IPS DF 4.7 (cell line): ENCODE measurements at regions not wholly inside any gene's neighbourhood (a gene's known extent, or its start where the extent isn't known, plus 50 kb on each side); places are given as distances from the start of the nearest gene placed in this dataset.

ENCODE experiments used
- DNase-seq: peaks from one replicate; pipeline ENCODE4 v3.0.0-alpha.2; 2013; ENCODE audit warnings: low spot score; ENCODE audit errors: extremely low read depth

DNA sequence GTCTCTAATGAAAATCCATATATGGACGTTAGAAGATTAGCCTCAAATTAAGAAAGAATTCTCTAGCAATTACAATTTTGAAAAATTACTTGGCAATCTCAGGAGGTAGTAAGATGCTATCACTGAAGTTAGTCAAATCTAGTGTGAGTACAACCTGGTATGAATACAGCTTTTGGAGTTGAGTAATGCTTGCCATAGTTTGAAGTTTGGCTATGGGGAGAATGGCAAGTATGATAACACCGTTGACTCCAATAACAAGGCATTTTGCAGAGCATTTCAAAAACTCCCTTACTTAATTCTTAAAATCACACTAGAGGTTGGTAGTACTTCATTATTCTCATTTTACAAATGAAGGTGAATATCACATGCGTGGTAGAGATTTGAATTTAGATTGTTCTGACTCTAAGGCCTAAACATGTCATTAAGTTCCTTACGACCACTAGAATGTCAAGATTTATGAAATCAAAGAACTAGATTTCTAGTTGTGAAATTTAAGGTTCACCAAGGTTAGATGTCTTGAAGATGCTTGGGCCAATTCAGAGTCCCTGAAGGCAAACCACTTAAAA, 355.4 kb downstream of the ETS1 start:
- DNase-seq = no peak

DNA sequence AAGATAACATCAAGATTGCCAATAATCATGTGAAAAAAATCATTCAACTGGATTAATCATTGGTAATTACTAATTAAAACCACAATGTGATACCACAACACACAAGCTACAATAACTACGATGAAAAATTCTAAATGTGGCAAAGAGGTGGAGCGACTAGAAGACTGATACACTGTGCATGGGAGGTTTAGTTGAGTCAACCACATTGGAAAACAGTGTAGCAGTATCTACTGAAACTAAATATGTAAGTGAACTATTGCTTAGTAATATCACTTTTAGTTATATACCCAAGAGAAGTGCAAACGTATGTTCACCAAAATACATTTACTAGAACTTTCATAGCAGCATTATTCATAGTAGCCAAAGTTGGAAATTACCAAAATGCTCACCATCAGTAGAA, 359.9 kb downstream of the ETS1 start:
- no peak for DNase-seq

DNA sequence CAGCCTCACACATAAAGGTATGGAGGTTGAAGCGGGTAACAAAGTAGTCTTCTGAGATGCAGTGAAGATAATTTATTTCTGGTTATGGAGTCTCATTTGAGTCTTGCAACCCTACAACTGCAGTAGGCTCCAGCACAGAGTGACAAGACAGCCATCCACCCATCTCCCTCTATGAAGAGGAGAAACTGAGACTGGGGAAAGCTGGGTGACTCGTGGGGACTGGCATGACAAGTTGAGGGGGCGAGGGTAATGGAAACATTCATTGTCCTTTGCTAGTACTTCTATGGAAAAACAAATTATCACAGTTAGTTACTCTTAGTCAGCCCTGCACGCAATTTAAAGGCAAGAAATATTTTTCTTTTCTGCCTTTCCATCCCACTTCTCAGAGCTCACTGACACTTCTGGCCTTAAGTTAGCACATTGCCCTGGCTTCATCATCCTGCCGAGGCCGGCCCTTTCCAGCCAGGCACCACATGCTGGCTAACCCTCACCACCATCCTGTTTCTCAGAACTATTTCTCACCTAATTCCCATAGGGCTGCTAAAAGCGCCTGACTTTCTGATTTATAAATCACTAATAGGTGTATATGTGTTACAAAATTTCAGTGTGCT, 361.1 kb downstream of the ETS1 start:
- no peak for DNase-seq

DNA sequence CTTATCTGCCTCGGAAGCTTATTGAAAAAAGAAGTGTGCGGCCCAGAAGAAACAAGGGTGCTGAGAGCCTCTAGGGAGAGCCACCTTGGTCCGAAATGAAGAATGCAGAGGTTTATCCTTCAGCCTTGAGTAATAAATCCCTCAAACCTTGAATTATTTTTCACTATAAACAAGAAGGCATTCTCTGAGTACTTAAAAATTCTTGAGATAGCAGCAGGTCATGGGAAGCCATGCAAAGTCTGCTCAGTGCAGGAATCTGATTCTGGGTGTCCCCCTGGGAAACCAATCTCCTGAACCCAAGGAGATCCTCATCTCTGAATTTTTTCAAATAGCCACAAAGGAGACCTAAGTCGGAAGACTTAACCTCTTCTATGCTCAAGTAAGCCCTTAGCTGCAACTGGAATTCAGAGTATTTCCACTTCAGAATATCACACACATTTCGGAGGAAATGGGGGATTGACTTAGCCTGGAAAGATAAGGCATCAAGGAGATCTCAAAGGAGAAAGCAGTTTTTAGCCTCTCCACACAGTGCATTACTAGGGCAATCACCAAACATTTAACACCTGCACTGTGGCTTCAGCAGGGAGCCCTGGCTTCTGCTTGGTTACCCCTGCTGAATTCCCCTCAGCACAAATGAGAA, 365.0 kb downstream of the ETS1 start:
- no peak for DNase-seq

DNA sequence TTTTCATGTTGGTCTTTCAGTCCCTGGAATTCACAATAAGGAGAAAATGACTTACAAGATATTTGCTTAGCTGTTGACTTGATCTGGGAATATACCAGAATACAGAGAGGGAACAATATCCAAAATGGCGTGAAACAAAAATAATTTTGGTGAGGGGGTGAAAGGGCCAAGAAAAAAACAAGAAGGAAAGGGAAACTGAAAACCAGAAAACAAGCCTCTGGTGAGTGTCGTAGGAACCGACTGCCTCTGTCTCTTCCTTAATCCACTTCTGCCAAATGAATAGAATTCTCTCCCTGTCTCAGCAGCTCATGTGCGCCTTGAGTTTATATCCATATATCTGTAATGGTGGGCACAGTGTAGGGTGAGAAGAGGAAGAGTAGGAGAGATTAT, 367.6 kb downstream of the ETS1 start:
- DNase-seq = no peak

DNA sequence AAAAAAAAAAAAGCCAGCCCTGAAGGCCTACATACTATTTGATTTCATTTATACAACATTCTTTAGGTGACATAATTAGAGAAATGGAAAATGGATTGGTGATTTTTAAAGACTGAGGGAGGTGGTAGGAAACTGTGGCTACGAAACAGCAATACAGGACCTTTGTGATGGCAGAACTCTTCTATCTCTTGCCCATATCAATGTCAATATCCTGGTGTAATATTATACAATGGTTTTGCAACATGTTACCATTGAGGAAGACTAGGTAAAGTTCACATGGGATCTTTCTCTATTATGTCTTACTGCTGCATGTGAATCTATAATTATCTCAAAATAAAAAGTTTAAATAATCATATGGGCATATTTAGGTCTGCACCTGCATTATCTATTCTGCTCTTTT, 371.2 kb downstream of the ETS1 start:
- no peak for DNase-seq

DNA sequence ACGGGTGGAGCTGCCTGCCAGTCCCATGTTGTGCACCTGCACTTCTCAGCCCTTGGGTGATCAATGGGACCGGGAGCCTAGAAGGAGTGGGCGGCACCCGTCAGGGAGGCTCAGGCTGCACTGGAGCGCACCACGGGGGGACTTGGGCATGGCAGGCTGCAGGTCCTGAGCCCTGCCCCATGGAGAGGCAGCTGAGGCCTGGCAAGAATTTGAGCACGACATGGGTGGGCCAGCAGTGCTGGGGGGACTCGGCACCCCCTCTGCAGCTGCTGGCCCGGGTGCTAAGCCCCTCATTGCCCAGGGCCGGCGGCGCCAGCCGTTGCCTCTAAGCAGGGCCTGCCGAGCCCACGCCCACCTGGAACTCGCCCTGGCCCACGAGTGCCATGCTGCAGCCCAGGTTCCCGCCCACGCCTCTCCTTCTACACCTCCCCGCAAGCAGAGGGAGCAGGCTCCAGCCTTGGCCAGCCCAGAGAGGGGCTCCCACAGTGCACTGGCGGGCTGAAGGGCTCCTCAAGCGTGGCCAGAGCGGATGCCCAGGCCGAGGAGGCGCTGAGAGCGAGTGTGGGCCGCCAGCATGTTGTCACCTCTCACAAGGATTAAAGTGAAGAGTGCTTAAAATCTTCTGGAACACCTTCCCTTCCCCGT, 372.0 kb downstream of the ETS1 start:
- no peak for DNase-seq

DNA sequence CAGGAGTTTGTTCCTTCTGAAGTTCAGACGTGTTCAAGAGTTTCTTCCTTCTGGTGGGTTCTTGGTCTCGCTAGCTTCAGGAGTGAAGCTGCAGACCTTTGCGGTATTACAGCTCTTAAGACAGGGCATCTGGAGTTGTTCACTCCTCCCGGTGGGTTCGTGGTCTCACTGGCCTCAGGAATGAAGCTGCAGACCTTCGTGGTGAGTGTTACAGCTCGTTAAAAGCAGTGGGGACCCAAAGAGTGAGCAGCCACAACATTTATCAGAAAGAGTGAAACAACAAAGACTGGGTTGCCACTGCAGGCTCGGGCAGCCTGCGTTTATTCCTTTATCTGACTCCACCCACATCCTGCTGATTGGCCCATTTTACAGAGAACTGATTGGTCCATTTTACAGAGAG, 373.1 kb downstream of the ETS1 start:
- no peak for DNase-seq

DNA sequence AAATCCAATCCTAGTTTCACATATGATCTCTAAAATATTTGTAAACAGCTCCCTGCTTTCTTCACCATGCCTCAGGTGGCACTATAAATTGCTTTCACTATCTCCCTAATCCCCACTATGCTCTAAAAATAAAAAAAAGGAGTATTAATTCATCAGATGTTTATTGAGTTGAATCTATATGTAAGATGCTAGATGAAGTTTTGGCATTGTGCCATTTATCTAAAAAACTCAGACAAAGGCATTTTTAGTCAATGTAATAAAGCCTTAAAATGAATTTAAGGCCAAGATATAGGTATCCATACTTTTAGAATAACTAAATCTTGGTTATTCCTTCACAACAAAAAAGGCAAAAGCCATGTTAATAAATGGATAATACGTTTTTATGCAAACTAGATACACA, 373.9 kb downstream of the ETS1 start:
- DNase-seq = no peak

DNA sequence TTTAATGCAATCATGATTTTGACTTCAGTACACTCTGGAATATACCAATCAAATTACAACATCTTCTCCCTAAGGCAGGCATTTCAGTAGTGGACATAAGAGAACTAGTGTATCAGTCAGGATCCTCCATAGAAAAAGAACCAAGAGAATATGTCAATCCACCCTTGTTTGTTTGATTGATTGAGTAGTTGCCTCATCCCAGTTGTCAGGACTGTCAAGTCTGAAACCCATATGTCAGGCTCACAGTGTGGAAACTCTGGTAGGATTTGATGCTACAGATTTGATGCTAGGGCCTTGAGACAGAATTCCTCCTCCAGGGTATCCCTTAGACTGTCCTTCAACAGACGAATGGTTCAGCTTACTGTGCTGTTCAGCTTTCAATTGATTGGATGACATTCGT, 375.0 kb downstream of the ETS1 start:
- no peak for DNase-seq

DNA sequence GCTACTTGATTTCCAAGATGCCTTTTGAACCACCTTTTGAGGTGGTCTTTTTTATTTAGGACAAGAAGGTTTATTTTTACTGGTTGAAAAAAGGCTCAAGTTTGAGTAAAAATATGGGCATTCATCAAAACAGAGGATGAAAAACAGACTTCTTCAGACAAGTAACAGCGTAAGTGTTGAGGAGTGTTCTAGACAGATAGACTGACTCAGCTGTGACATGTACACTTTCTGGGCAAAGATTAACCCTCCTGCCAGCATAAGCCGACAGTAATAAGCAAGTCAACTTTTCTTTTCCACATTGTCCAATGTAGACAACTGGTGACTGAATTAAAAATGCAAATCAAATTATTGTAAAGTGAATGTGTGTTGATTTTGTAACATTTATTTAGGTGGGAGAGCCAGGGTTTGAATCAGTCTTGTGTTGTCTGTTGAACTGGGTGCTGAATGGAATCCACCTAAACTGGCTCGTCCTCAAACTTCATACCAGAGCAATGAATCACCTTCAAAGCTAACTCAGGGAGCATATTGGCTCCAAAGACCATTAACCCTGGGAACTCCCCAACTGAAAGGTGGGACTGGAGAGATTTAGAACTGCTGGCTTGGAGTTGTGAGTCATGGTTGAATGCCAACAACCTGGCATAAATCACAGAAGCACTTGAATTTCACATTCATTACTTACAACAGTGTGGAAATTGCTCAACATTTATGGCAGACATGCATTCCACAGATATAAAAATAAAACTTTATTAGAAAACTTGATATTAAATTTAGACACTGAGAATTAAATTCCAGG, 377.0 kb downstream of the ETS1 start:
- DNase-seq = peak; percentile 56

DNA sequence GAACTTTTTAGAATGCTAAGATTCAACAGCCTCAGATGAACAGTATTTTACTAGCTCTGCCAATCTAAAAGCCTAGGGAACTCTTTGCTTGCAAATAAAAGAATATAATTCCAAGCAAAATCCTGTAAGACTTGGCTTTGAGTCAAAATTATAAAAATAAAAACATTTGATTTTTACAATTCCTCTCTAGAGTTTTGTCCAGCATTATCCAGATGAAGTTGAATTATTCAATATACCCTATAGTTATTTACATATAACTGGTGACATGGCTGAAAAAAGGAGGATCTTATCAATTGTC, 378.3 kb downstream of the ETS1 start:
- DNase-seq = no peak

DNA sequence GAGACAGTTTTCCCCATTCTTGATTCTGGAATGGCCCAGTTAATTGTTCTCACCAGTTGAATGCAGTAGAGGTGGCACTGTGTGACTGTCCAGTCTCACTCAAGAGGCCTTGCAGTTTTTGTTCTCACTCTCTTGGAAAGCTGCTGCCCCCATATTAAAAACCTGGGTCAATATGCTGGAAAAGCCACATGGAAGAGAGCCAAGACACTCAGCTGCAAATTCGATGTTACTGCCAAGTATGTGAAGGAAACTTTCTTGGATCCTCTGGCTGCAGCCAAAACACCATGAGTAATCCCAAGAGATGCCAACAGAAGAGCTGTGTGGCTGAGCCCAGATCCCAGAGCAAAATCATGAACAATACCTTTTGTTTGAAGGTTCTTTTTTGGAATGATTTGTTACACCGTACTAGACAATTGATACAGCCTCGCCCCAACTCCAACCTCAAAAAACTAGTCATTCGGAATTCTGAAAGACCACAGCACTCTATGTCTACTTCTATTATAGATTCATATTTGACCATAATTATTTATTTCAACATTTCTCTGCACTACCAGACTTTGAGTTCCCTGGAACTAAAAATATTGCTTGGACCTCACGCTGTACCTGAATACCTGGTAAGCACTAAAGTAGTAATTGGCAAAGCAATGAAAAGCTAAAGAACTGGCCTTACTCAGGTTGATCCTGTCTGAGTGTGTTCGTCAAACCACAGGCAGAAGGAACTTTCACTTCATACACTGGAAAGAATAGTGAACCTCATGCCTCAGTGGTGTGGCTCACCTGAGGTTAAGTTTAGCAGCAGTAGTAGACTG, 378.8 kb downstream of the ETS1 start:
- no peak for DNase-seq

DNA sequence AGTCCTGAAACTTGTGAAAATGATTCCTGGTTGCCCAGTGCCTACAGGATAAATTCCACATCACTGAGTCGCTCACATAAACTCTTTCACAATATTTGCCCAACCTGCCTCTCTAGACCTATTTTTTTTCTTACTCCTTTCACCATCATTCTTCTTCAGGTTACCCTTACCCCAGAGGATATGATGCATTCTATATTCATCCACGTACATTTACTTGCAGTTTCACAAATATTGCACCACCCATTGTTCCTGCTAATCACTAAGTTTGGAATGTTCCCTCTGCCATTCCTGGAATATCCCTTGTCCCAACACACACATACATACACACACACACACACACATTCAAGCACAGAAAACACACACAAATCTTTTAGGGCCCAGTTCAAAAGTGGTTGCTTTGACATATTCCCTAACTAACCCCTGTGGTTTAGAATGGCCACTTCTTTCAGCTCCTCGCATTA, 379.5 kb downstream of the ETS1 start:
- DNase-seq = no peak

DNA sequence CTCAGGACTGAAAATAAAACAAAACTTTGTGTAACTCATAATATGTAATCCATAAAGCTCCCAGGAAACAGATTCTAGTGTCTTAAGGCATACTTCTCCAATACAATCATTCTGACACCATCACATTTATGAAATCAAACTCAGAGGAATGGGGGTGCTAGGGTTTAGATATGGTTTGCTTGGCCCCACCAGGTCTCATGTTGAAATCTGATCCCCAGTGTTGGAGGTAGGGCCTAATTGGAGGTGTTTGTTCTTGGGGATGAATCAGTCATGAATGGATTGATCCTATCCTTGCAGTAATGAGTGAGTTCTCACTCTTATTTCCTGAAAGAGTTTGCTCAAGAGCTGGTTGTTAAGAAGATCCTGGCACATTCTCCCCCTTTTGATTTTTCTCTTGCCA, 380.9 kb downstream of the ETS1 start:
- no peak for DNase-seq

DNA sequence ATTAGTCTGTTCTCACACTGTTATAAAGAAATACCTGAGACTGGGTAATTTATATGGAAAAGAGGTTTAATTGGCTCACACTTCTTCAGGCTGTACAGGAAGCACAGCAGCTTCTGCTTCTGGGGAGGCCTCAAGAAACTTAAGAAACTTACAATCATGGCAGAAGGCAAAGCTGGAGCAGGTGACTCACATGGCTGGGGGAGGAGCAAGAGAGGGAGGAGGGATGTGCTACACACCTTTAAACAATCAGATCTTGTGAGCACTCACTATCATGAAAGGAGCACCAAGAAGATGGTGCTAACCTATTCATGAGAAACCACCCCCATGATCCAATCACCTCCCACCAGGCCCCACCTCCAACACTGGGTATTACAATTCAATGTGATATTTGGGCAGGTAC, 381.6 kb downstream of the ETS1 start:
- DNase-seq = no peak

DNA sequence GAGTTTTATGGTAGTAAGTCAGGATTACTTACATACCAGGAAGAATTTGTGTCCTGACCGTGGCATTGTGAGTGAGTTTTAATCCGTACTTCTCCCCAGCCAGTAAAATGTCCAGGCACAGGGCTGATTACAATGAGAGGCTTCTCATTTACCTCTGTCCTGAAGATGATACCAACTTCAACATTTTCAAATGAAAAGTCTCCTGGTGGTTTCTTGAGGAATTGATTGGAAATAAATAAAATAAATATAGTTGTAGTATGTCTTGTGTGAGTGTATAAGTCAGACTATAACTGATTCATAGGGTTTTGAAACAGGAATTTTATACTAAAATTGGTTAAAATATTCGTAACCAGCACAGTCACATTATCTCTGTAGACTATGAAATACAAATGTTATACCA, 382.5 kb downstream of the ETS1 start:
- no peak for DNase-seq

DNA sequence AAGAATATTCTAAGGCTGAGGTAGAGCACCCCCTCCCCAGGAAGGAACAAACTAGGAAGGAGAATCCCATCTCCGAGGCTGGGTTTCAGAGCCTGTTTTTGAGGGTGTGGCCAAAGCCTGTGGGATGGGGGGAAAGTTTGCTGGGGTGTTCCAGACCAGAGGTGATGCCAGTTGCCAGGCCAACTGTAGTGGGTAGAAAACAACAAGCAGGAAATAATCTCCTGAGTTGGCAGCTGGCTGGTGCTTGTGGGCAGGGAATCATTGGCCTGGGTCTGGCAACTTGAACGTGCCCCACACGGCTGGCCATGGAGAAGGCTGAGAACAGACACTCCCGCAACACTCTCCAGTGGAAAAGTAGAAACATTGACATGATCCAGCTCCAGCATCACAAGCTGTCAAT, 385.6 kb downstream of the ETS1 start:
- DNase-seq = no peak

DNA sequence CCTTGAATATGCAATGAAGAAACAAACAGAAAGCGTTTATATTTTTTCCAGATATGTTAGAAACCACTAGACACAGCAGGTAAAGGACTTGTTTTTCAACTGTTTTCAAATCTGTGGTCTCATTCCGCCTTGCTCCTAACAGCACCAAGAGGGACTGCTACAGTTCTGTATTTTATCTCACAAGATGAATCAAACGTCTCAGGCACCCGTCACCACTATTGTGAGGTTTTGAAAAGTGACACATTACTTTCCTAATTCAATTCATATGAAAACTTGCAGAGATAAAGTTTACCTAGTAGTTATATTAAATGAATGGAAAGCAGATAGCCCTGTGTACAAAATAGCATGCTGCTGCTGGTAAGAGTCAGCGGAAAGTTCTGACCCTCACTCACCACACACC, 386.3 kb downstream of the ETS1 start:
- DNase-seq = no peak

DNA sequence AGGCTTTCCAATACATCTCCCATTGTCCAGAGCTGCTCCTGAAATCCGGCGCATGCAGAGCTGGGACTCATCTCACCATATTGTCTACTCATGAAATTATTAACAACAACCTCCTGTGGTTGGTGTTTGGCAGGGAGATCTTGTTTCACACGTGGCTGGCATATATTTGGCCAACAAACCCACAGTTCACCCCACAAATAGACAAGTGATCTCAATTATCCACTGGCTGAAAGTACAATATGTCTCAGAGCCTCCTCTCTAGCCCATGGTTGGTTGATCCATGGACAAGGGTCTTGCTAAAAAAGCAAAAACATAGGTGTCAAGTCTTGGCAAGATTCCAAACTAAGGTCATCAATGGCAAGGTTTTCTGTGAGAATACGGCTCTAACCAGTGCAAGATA, 386.9 kb downstream of the ETS1 start:
- no peak for DNase-seq

DNA sequence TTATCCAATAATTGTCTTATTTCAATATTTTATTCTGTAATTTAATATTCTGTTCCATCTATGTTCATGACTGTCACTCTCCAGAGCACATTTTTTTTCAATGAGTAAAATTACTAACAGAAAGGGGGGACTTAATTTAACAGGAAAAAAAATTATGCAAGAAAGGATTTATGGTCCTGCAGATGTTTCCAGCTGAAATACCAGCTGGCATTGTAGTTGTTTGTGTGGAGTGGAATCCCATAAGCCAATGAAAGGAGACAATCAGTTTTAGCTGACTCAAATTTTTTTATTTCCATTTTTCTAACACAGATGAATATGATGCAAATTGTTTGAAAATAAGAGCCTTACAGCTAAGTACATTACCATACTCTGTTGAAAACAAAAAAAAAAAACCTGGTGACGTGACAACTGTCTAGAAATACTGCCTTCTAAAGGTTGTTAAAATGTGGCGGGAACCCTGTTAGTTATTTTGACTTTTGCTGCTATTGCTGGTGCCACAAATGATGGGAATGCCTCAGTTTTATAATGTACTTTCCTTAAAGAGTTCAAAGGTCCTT, 389.1 kb downstream of the ETS1 start:
- DNase-seq = no peak
